NT2/D1 (cell line): ENCODE measurements at regions not wholly inside any gene's neighbourhood (a gene's known extent, or its start where the extent isn't known, plus 50 kb on each side); places are given as distances from the start of the nearest gene placed in this dataset.

ENCODE experiments used
- YY1 ChIP-seq: IDR thresholded peaks from 2 replicates; pipeline ENCODE4 v1.6.1; 2011; ENCODE audit not compliant: insufficient read length, insufficient read depth
- ZNF274 ChIP-seq: IDR thresholded peaks from 2 replicates; pipeline ENCODE4 v1.6.1; 2011; ENCODE audit warnings: mild to moderate bottlenecking, low read depth, low read length

GRCh38 chr12:22765421-22766130 lies 140.6 kb downstream of the ETNK1 start:
- TF ChIP-seq ZNF274: no peak
- no peak for TF ChIP-seq YY1
